ENCODE measurements at regions not wholly inside any gene's neighbourhood (a gene's known extent, or its start where the extent isn't known, plus 50 kb on each side); places are given as distances from the start of the nearest gene placed in this dataset.
"Not testable (repeated sequence)": the region's sequence is repeated elsewhere in the genome, so short reads cannot be mapped to it uniquely, and the experiment has no call there.

- H3K4me3 ChIP-seq (ENCODE audit: low read depth, low read length), result no peak overlapping the region
- DNase-seq (ENCODE audit: low read depth), result no peak
- TF ChIP-seq CTCF (conservative IDR thresholded peaks at IDR 0.05; ENCODE audit: low read depth, low read length), result no peak
Measured at GRCh38 chr9:22969350-22969979, 522.8 kb downstream of the DMRTA1 start.

GRCh38 chr9:22970434-22970975 is 523.9 kb downstream of the DMRTA1 start:
- no peak overlapping the region for H3K4me3 ChIP-seq (ENCODE audit: low read depth, low read length)
- TF ChIP-seq CTCF (conservative IDR thresholded peaks at IDR 0.05; ENCODE audit: low read depth, low read length), result no peak
- DNase-seq (ENCODE audit: low read depth), result no peak

GRCh38 chr9:22975951-22976350 is 529.3 kb downstream of the DMRTA1 start:
- no peak overlapping the region for H3K4me3 ChIP-seq (ENCODE audit: low read depth, low read length)
- TF ChIP-seq CTCF (conservative IDR thresholded peaks at IDR 0.05; ENCODE audit: low read depth, low read length), result no peak
- DNase-seq (ENCODE audit: low read depth), result no peak

DNA sequence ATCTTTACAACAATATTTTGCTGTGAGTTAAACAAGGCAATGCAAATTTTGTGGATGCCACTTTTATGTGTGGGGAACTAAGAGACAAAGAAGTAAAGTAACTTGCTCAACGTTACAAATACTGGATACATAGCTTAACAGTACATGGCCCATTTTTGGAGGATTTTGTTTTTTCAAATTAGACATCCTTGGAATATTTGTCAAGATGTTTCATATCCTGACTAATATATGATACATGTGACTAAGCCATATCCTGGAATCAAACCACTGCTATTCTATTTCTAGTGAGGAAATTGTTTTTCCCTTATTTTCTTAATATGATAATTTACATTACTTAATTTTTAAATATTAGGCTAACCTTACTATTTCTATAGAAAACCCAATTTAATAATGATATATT is 529.8 kb downstream of the DMRTA1 start:
- DNase-seq (ENCODE audit: low read depth), result no peak
- TF ChIP-seq CTCF (conservative IDR thresholded peaks at IDR 0.05; ENCODE audit: low read depth, low read length), result no peak
- H3K4me3 ChIP-seq (ENCODE audit: low read depth, low read length), result no peak overlapping the region

- not testable (repeated sequence) for DNase-seq (ENCODE audit: low read depth); H3K4me3 ChIP-seq (ENCODE audit: low read depth, low read length)
Measured at GRCh38 chr9:22980429-22980828, 533.8 kb downstream of the DMRTA1 start.

GRCh38 chr9:22986556-22986955 is 539.9 kb downstream of the DMRTA1 start:
- TF ChIP-seq CTCF (conservative IDR thresholded peaks at IDR 0.05; ENCODE audit: low read depth, low read length), result no peak
- no peak overlapping the region for H3K4me3 ChIP-seq (ENCODE audit: low read depth, low read length)
- DNase-seq (ENCODE audit: low read depth), result no peak

DNA sequence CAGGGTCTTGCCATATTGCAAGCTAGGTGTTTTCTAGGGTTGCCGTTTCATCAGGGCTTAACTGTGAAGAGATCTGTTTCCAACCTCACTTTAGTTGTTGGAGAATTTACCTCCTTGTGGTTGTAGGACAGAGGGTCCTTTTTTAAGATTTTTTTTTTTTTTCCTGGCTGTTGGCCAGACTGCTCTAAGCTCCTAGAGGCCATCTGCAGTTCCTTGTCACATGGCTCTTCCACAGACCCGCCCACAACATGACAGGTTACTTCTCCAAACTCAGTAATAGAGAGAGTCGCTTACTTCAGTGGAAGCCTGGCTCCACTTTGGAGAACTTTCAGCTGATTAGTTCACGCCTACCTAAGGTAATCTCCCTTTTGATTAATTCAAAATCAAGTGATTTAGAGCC is 543.7 kb downstream of the DMRTA1 start:
- H3K4me3 ChIP-seq (ENCODE audit: low read depth, low read length), result no peak overlapping the region
- no peak for TF ChIP-seq CTCF (conservative IDR thresholded peaks at IDR 0.05; ENCODE audit: low read depth, low read length)
- DNase-seq (ENCODE audit: low read depth), result no peak
